NCI-H1105 treated with DMSO at 0.1 percent for 48 hours (cell line): ENCODE measurements at regions not wholly inside any gene's neighbourhood (a gene's known extent, or its start where the extent isn't known, plus 50 kb on each side); places are given as distances from the start of the nearest gene placed in this dataset.
"Not testable (repeated sequence)": the region's sequence is repeated elsewhere in the genome, so short reads cannot be mapped to it uniquely, and the experiment has no call there.

Source experiments
- DNase-seq: peaks from one replicate; lab custom pipeline; 2025; lab: John Stamatoyannopoulos, UW

DNA sequence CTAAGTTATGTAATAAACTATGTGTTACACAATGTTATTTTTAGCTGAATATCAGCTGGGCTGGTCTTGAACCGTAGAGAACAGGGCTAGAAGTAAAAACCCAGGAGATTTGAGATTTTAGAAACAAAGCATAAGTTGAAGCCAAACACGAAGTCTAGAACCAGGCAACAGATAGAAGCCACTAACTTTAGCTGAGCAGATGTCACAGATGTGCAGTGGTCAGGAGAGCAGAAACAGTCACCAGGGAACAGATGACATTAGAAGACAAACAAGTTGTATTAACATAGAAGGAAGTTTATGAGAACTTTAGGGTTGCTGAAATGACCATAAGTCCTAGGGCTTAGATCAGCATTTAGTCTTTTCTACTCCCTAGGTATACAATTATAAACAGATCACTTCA lies 731.0 kb downstream of the ZNF385D start:
- DNase-seq, result no peak

DNA sequence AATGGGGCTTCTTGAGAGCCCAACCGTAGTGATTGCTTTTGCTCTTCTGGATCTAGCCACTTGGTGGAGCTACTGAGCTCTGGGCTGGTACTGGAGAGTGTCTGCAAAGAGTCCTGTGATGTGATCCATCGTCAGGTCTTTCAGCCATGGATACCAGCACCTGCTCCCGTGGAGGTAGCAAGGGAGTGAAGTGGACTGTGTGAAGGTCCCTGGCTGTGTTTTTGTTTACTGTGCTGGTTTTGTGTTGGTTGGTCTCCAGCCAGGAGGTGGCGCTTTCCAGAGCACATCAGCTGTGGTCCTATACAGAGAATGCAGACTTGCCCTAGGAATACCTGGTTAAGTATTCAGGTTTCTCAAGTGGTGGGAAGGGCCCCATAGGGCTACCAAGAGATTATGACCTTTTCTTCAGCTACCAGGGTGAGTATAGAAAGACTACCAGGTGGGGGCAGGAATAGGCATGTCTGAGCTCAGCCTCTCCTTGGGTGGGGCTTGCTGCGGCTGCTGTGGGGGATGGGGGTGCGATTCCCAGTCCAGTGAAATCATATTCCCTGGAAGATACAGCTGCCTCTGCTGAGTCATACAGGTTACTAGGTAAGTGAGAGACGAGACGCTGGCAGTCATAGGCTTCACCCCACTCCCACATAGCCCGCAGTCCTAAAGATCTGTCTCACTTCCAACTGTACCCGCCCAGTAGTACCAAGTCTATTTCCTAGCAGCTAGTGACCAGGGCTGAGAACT lies 733.7 kb downstream of the ZNF385D start:
- no peak for DNase-seq

DNA sequence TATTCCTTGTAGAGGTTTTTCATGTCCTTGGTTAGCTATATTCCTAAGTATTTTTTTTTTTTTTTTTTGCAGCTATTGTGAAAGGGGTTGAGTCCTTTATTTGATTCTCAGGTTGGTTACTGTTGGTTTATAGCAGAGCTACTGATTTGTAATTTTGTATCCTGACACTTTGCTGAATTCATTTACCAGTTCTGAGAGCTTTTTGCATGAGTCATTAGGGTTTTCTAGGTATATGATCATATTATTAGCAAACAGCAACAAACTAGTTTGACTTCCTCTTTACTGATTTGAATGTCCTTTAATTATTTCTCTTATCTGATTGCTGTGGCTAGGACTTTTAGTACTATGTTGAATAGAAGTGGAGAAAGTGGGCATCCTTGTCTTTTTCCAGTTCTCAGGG lies 737.4 kb downstream of the ZNF385D start:
- no peak for DNase-seq

DNA sequence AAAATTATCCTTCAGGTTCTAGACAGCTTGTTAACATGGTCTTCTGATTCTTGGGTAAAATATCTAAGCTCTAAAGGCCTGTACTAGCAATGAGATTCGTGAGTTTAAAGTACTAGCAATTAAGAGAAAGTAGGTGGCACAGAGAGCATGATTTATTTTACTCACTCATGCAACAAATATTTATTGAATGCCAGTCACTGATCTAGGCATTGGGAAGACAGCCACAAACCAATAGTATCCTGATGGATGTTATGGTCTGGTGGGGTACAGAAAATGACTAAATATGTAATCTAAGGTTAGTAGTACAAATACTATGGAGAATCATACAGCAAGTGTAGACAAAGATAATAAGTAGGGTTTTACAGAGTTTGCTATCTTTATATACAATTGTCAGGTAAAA lies 751.3 kb downstream of the ZNF385D start:
- DNase-seq, result no peak

DNA sequence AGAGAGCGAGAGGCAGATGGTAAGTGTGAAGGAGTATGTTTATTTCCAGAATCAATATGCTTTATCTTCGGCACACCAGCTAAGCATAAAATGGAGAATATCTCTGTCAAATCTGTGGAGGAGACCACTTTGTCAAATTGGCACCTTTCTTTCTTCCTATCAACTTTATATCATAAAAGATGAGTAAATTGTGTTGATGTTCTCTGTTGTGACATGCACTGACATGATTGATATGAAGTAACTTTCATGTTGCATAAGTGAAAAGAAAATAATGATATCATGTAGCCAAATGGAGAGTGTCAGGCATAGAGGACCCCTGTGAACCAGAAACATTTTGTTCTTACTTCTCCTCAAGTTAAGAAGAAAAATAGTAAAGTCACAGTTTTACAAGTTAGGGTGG lies 753.8 kb downstream of the ZNF385D start:
- DNase-seq, result no peak

DNA sequence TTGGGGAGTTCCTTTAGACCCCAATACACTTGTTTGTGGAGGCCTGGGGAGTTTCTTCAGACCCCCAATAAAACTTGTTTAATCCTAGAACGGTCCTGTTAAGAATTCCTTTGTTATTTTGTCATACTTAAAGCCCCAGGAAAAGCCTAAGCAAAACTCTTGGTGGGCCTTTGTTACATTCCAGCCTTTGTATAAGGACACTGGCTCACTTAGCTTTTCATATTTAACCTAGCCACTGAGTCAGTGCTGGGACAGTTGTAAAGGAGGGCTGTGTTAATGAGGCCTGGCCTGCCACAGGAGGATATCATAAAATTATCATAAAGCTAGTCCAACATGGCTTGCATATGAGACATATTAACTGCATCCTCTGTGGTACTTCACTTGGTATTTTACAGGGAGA lies 760.1 kb downstream of the ZNF385D start:
- no peak for DNase-seq

DNA sequence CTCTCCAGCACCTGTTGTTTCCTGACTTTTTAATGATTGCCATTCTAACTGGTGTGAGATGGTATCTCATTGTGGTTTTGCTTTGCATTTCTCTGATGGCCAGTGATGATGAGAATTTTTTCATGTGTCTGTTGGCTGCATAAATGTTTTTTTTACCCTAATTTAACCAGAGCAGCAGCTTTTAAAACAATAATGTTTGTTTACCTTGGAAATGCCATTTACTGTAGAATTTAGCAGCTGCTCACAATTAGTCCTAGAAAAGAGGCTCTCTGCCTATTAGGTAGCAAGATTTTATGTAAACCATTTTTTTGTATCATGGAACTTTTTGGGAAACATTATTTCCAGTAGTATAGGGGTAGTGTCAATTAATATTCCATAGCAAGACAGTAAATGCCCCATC lies 761.4 kb downstream of the ZNF385D start:
- not testable (repeated sequence) for DNase-seq

DNA sequence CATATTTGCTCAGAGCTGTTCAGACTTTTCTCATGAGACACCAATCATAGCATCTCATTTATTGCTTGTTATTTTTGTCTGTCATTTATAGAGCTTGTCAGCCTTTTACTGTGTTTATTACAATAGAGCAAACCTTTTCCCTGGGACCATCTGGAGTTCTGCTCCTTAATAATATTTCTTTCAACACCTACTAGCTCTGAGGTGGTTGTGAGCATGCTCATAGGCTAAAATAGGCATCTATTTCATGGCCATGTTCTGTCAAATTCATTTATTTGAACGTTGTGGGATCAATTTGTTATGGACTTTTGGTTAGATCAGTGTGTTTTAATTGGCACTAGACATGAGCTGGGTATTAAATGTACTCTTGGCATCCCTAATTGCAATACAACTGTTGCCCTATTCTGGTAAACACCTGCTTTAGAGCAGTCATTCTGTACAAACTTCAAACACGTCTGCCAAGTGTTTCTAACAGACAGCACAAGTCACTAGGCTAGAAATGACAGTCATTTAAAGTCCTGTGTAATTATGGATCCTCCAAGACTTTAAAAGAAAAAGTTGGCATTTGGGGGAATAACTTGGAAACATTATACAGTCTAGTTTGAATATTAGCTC lies 766.3 kb downstream of the ZNF385D start:
- peak; percentile 78 for DNase-seq

DNA sequence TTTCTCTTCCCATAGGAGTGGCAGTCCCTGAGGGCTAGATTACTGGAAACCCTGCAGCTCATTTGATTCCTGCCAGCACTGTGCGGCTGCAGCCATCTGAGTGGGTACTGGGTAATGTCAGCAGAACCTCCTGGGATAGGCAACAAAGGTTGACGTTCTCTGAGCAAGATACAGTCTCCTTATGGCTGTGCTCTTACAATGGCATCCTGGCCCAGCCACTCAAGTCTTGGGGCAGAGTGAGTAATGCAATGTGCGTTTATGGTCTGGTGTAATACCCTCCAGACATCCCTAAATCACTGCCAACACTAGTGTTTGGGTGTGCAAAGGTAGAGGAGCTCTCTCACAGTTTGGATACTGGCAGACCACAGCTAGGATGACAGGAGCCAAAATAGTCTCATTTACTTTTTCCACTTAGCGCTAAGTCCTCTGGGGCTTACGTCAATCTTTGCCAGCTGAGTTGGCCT lies 775.8 kb downstream of the ZNF385D start:
- DNase-seq, result no peak

DNA sequence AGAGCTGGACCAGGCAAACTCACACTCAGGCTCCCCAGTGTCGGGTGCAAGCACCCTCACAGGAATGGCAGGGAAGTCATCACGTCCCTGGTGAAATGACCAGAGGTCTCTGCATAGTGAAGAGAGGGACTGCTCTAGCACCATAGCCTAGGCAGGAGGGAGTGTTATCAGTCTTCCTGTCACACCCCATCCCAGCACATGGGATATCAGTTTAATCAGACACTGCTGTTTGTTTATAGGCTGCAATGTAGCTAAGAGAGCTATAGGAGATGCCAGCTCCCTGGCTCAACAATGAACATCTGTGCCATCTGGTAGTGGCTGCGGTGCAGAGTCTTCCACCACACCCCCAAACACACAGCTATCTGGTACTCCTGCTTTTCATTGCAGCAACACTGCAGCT lies 776.6 kb downstream of the ZNF385D start:
- DNase-seq, result no peak

DNA sequence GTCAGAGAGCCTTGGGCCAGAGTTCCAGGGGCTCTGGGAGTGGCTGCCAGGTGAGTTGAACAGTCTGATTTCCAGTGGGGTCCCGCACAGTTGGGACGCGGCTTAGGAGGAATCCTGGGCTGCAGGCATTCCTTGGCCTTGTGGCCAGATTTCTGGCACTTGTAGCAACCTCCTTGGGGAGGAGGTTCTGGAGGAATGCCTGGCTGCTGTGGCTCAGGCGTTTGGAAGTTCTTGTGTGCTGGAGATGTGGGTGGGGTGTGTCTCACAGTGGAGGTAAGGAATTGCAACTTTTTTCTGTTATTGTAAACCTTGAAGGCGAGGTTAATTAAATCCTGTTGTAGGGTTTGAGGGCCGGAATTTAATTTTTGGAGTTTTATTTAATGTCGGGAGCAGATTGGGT lies 780.2 kb downstream of the ZNF385D start:
- not testable (repeated sequence) for DNase-seq

DNA sequence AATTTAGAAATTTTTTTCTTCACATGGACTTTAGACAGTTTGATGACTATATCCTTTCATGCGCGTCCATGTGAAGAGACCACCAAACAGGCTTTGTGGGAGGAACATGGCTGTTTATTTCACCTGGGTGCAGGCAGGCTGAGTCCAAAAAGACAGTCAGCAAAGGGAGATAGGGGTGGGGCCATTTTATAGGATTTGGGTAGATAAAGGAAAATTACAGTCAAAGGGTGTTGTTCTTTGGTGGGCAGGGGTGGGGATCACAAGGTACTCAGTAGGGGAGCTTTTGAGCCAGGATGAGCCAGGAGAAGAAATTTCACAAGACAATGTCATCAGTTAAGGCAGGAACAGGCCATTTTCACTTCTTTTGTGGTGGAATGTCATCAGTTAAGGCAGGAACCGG lies 781.5 kb upstream of the SGO1 start:
- DNase-seq, result not testable (repeated sequence)

DNA sequence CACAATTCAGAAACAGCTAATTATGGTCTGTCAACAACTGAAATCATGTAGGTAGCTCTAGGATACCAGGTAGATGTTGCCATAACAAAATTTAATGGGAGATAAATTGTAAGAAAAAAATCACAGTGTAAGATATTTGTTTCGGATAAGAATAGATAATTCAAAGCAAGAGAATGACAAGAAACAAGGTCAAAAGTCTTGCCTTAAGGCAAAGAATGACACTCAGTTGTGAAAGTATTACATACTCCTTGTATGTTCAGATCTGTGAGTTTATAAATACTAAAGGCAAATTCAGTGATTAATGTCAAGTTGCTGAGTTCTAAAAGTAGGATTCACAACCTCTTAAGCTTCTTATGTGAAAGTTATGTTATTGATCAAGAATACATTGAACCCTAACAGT lies 772.2 kb upstream of the SGO1 start:
- DNase-seq, result no peak

DNA sequence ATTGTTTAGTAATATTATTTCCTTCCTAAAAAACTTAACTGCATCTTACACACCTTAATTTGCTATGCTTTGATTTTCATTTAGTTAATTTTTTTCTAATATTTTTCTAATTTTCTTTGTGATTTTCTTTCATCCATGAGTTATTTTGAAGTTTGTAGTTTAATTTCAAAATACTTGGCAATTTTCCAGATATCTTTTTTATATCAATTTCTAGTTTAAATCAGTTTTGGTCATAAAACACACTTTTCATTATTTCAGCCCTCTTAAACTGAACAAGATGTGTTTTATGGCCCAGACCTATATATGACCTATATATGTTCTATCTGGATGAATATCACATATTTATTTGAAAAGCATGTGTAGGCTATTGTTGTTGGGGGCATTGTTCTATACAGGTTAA lies 759.9 kb upstream of the SGO1 start:
- no peak for DNase-seq

DNA sequence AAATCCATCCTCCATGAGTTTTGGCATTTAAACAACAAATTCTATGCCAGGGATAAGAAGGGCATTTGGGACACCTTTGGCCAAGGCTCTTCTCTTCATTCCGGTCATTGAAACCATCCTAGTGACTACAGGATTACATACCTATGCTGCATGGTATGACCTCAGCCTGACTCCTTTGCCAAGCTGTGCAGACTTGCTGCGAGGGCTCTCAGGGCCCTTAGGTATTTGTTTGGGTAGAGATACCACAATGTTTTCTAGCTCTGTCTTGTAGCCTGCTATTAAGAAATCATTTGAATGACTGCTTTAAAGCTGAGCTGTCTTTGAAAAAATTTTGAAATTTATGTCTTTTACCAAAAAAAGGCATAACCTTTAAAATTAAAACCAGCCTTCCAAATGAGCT lies 749.8 kb upstream of the SGO1 start:
- no peak for DNase-seq

DNA sequence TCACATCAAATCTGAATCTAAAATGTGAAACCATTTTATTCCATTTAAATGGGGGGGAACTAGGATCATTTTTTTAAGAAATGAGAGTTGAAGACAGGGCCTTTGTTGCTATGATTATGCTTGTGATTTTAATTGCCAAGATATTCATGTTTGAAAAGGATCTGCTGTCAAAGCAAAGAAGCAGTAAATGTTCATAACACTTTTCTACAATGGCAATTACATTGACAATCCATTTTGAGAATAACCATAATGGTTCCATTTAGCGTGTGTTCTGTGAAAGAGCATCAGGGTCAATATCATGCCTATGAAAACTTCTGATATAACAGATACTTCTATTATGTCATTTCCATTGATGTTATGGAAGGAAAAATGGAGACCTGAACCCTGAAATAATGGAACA lies 745.8 kb upstream of the SGO1 start:
- no peak for DNase-seq

DNA sequence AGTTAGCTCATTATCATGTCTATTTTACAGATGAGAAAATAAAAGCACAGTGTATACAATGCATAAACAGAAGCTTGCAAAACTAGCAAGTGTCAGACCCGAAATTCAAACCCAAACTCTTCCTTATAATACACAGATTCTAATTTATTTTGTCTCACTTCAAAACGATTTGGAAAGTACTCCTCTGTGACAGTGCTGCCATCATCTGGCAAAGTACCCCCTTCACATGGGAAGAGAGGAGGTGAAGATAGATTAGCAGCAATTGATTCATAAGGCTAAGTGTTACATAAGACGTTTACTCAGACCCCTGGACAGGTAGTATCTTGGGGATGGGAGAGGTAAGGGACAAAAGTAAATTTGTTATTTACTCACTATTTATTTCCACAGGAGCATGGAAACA lies 744.0 kb upstream of the SGO1 start:
- peak; percentile 9 for DNase-seq

DNA sequence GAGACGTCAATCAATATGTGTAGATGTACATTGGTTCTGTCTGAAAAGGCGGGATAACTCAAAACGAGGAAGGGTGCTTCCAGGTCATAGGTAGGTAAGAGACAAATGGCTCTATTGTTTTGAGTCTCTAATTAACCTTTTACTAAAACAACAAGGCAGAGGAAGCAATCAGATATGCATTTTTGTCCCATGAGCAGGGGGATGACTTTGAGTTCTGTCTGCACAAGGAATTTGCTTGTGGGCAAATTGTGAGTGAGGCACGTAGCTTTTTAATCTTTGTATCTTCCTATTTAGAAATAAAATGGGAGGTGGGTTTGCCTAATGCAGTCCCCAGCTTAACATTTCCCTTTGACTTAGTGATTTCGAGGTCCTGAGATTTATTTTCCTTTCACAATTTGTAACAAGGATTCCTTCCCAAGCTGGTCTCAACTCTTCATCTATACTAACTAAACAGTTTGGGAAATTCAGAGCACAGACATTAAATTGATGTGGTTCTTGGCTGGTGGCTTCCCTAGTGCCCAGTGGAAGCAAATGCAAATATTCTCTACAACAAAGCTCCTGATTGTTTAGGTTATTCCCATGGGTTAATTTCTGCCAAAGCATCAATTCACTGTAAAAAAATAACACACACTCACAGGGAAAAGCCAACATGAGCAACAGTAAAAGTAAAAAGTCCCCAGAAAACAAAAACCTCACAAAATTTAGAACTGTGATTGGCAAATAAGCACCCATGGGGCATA lies 738.8 kb upstream of the SGO1 start:
- DNase-seq, result no peak

DNA sequence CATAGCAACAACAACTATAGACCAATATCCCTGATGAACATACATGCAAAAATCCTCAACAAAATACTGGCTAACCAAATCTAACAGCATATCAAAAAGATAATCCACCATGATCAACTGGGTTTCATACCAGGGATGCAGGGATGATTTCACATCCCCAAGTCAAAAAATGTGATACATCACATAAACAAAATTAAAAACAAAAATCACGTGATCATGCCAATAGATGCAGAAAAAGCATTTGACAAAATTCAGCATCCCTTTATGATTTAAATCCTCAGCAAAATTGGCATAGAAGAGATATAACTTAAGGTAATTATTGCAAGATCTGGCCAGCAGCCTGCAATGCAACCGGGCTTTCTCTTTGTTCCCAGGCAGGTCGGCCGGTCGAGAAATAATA lies 735.1 kb upstream of the SGO1 start:
- DNase-seq, result not testable (repeated sequence)

DNA sequence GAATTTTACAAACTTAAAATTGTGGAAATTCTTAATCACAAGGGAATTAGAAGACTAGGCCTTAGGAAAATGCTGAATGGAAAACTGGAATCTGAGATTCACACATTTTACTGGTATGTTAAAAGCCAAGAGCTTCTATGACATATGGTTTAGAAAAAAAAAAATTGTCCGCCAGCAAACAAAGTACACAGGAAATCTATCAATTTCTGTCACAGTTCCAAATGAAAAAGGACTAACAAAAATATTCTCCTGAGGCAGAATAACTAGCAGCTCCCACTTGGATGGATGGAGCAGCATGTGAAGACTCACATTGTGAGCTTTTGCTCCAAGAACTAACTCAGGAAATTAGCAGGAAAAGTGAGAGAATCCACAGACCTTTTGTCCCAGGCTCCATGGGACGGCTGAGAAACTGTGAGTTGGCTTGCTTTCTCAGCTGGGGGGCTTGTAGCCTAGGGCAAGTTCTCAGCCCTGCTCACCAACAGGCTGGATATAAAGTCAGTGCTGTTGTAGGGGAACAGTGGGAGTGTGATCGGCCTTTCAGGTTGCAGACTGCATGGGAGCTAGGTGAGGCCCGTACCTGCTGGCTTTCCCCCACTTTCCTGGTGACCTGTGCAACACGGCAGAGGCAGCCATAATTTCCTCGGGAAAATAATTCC lies 731.1 kb upstream of the SGO1 start:
- DNase-seq, result no peak

DNA sequence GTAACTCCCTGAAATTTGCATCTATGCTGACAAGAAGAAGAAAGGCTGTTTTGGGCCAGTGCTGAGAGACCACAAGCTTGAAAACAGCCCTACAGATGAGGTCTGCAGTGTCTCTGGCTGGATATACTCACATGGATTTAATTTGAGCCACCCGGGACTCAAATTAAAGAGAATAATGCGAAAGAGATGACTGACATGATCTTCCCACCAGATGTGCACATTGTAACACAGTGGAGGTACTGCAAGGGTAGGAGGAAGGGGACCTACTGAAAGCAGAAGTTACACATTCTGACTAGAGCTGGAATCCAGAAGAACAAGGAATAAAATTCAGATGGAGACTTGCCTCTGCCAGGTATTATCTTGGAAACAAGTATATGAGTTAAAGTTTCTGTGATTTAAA lies 728.3 kb upstream of the SGO1 start:
- no peak for DNase-seq

DNA sequence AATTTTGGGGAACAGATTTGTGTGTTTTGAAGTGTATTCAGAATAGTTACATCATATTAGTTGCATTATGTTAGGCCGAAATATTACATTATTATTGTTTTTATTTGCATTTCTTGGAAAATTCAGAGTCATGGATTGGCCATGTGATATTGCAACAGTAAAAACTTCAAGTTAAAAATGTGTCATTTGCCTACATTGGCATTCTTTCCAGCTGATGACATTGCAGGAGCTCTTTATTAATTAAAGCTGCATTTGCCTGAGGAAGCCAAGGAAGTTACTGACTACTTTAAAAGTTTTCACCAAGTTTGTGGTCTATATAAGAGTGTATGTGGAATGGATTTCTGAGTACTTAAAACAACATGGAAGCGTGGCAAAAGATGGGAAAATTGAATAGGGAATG lies 726.4 kb upstream of the SGO1 start:
- DNase-seq, result no peak

DNA sequence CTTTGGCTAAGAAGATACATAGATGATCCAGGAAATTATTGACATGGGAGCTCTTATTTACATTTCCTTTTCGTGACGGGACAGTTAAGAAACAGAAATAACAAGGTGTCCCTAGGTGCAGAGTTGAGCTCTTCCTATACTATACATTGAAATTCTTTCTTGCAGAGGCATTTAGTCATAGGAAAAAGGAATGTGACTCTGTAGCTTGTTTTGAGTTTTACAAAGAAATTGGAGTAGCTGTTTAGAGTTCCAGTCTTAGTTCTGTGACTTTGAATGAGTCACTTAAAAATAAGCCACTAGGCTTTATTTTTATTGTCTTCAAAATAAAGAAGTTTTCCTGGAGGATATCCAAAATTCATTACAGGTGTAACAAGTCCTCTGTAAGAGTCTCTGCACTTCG lies 723.5 kb upstream of the SGO1 start:
- no peak for DNase-seq
